ENCODE measurements at regions not wholly inside any gene's neighbourhood (a gene's known extent, or its start where the extent isn't known, plus 50 kb on each side); places are given as distances from the start of the nearest gene placed in this dataset.

GRCh38 chr17:79441356-79442160, 169.3 kb downstream of the RBFOX3 start:
- H3K4me3 ChIP-seq (ENCODE audit: low read length): no peak overlapping the region
- H3K36me3 ChIP-seq (ENCODE audit: low read depth, low read length): no peaks in the 10 kb centered on the region
- H3K27ac ChIP-seq (ENCODE audit: low read length): no peak overlapping the region
- H2AFZ ChIP-seq (ENCODE audit: low read length): no peak overlapping the region
- peaks cover 74% of the 10 kb centered on the region for H3K27me3 ChIP-seq (ENCODE audit: low read length)
- no TSS peak for BruUV-seq (replicated peaks)
- no peaks in the 10 kb centered on the region for H3K9me3 ChIP-seq (ENCODE audit: low read length)
- ATAC-seq: no peak
- ChIA-PET POLR2A (ENCODE audit: unreplicated experiment) (no interaction called here), CTCF (interaction anchor here (0.5 kb wide), 1 partner anchor 264 kb away, joined by 3 read pairs; no protein-coding TSS in a partner anchor)
- no peak for DNase-seq
- no peaks in the 10 kb centered on the region for H3K9me2 ChIP-seq (replicated peaks; ENCODE audit: low read length)
- no peaks in the 10 kb centered on the region for H3K4me1 ChIP-seq (ENCODE audit: insufficient read depth, low read length)
- no peak overlapping the region for H3K4me2 ChIP-seq (ENCODE audit: low read length)
- no peaks in the 10 kb centered on the region for H4K20me1 ChIP-seq (ENCODE audit: low read length)
- TF ChIP-seq EZH2 (IDR thresholded peaks at IDR 0.05; ENCODE audit: low read length, unreplicated experiment): no peak
- TF ChIP-seq CTCF (conservative IDR thresholded peaks at IDR 0.05; ENCODE audit: low read depth, low read length): no peak
- no peak for TF ChIP-seq EZH2phosphoT487 (IDR thresholded peaks at IDR 0.05; ENCODE audit: borderline replicate concordance, low read length)
- no peak overlapping the region for H3K9ac ChIP-seq (ENCODE audit: low read length)
- no peaks in the 10 kb centered on the region for H3F3A ChIP-seq (ENCODE audit: low read length, unreplicated experiment)
- intact Hi-C loops (cut with micrococcal nuclease): no loop called here
- H3K79me2 ChIP-seq (ENCODE audit: low read length): no peaks in the 10 kb centered on the region

- Histone ChIP-seq H3F3A (ENCODE audit: low read length, unreplicated experiment) (no peaks in the 10 kb centered on the region), H3K4me3 (ENCODE audit: low read length) (no peak overlapping the region), H3K36me3 (ENCODE audit: low read depth, low read length) (no peaks in the 10 kb centered on the region), H2AFZ (ENCODE audit: low read length) (no peak overlapping the region), H4K20me1 (ENCODE audit: low read length) (no peaks in the 10 kb centered on the region), H3K9me2 (replicated peaks; ENCODE audit: low read length) (no peaks in the 10 kb centered on the region), H3K9me3 (ENCODE audit: low read length) (no peaks in the 10 kb centered on the region), H3K9ac (ENCODE audit: low read length) (no peak overlapping the region), H3K27me3 (ENCODE audit: low read length) (peaks cover 74% of the 10 kb centered on the region), H3K4me1 (ENCODE audit: insufficient read depth, low read length) (no peaks in the 10 kb centered on the region), H3K27ac (ENCODE audit: low read length) (no peak overlapping the region), H3K4me2 (ENCODE audit: low read length) (no peak overlapping the region), H3K79me2 (ENCODE audit: low read length) (no peaks in the 10 kb centered on the region)
- POLR2A ChIA-PET (ENCODE audit: unreplicated experiment): no interaction called here
- DNase-seq: no peak
- TF ChIP-seq CTCF (conservative IDR thresholded peaks at IDR 0.05; ENCODE audit: low read depth, low read length) (no peak), EZH2phosphoT487 (IDR thresholded peaks at IDR 0.05; ENCODE audit: borderline replicate concordance, low read length) (no peak), EZH2 (IDR thresholded peaks at IDR 0.05; ENCODE audit: low read length, unreplicated experiment) (no peak)
- BruUV-seq (replicated peaks): no TSS peak
- no peak for ATAC-seq
- intact Hi-C loops (cut with micrococcal nuclease): no loop called here
- CTCF ChIA-PET: no interaction called here
Observed at GRCh38 chr17:79440251-79440650, 170.6 kb downstream of the RBFOX3 start.

- H3K9me2 ChIP-seq (replicated peaks; ENCODE audit: low read length): no peaks in the 10 kb centered on the region
- no peaks in the 10 kb centered on the region for H3F3A ChIP-seq (ENCODE audit: low read length, unreplicated experiment)
- H3K9ac ChIP-seq (ENCODE audit: low read length): no peak overlapping the region
- no peak overlapping the region for H3K4me3 ChIP-seq (ENCODE audit: low read length)
- no peaks in the 10 kb centered on the region for H3K4me1 ChIP-seq (ENCODE audit: insufficient read depth, low read length)
- intact Hi-C loops (cut with micrococcal nuclease): no loop called here
- ATAC-seq (no peak), DNase-seq (no peak)
- no peaks in the 10 kb centered on the region for H3K36me3 ChIP-seq (ENCODE audit: low read depth, low read length)
- H4K20me1 ChIP-seq (ENCODE audit: low read length): no peaks in the 10 kb centered on the region
- peaks cover 76% of the 10 kb centered on the region for H3K27me3 ChIP-seq (ENCODE audit: low read length)
- H3K27ac ChIP-seq (ENCODE audit: low read length): no peak overlapping the region
- no peak overlapping the region for H2AFZ ChIP-seq (ENCODE audit: low read length)
- H3K79me2 ChIP-seq (ENCODE audit: low read length): no peaks in the 10 kb centered on the region
- no peak overlapping the region for H3K4me2 ChIP-seq (ENCODE audit: low read length)
- H3K9me3 ChIP-seq (ENCODE audit: low read length): no peaks in the 10 kb centered on the region
- ChIA-PET POLR2A (ENCODE audit: unreplicated experiment) (no interaction called here), CTCF (no interaction called here)
- no TSS peak for BruUV-seq (replicated peaks)
- TF ChIP-seq EZH2phosphoT487 (IDR thresholded peaks at IDR 0.05; ENCODE audit: borderline replicate concordance, low read length): no peak
- TF ChIP-seq EZH2 (IDR thresholded peaks at IDR 0.05; ENCODE audit: low read length, unreplicated experiment): no peak
- TF ChIP-seq CTCF (conservative IDR thresholded peaks at IDR 0.05; ENCODE audit: low read depth, low read length): no peak
Observed at GRCh38 chr17:79439493-79439892, 171.4 kb downstream of the RBFOX3 start.
